Right lung (tissue), 2 donors: ENCODE measurements at regions not wholly inside any gene's neighbourhood (a gene's known extent, or its start where the extent isn't known, plus 50 kb on each side); places are given as distances from the start of the nearest gene placed in this dataset.

Source experiments
- DNase-seq, 2 donors: peaks; one replicate each; pipeline ENCODE4 v3.0.0-alpha.2; 2013

GRCh38 chr6:43873806-43874714 lies 104.0 kb downstream of the VEGFA start:
- DNase-seq, result peak; percentile 25 to 47

- DNase-seq, result peak in 1 of 2 donors; percentile 42
These were observed 101.9 kb downstream of the VEGFA start for GRCh38 chr6:43871933-43872332.

GRCh38 chr6:43871284-43871683 lies 101.3 kb downstream of the VEGFA start:
- no peak for DNase-seq

- no peak for DNase-seq
These were observed 100.7 kb downstream of the VEGFA start for GRCh38 chr6:43870660-43871061.

GRCh38 chr6:43869792-43870659 lies 100.0 kb downstream of the VEGFA start:
- DNase-seq, result no peak

GRCh38 chr6:43869079-43869710 lies 99.2 kb downstream of the VEGFA start:
- DNase-seq, result no peak

GRCh38 chr6:43868467-43868866 lies 98.5 kb downstream of the VEGFA start:
- no peak for DNase-seq

GRCh38 chr6:43867996-43868395 lies 98.0 kb downstream of the VEGFA start:
- DNase-seq, result no peak

- DNase-seq, result no peak
These were observed 97.2 kb downstream of the VEGFA start for GRCh38 chr6:43867246-43867645.

GRCh38 chr6:43865932-43866645 lies 96.1 kb downstream of the VEGFA start:
- DNase-seq, result no peak

- no peak for DNase-seq
These were observed 95.1 kb downstream of the VEGFA start for GRCh38 chr6:43865086-43865485.

GRCh38 chr6:43862925-43863324 lies 92.9 kb downstream of the VEGFA start:
- DNase-seq, result no peak

- no peak for DNase-seq
These were observed 91.3 kb downstream of the VEGFA start for GRCh38 chr6:43861212-43861894.

GRCh38 chr6:43860285-43860684 lies 90.3 kb downstream of the VEGFA start:
- no peak for DNase-seq

GRCh38 chr6:43859213-43859612 lies 89.2 kb downstream of the VEGFA start:
- no peak for DNase-seq

- no peak for DNase-seq
These were observed 88.4 kb downstream of the VEGFA start for GRCh38 chr6:43858161-43859153.

GRCh38 chr6:43856005-43856765 lies 86.2 kb downstream of the VEGFA start:
- no peak for DNase-seq

- no peak for DNase-seq
These were observed 85.2 kb downstream of the VEGFA start for GRCh38 chr6:43855247-43855646.
